HG02642 (cell line): ENCODE measurements at regions not wholly inside any gene's neighbourhood (a gene's known extent, or its start where the extent isn't known, plus 50 kb on each side); places are given as distances from the start of the nearest gene placed in this dataset.
"Not testable (repeated sequence)": the region's sequence is repeated elsewhere in the genome, so short reads cannot be mapped to it uniquely, and the experiment has no call there.

Experiments used
- ATAC-seq: cut with Tn5 transposase; IDR thresholded peaks from one replicate; pipeline ENCODE4 v1.9.1; 2021; ENCODE audit warnings: mild to moderate bottlenecking; ENCODE audit not compliant: unreplicated experiment, poor library complexity

DNA sequence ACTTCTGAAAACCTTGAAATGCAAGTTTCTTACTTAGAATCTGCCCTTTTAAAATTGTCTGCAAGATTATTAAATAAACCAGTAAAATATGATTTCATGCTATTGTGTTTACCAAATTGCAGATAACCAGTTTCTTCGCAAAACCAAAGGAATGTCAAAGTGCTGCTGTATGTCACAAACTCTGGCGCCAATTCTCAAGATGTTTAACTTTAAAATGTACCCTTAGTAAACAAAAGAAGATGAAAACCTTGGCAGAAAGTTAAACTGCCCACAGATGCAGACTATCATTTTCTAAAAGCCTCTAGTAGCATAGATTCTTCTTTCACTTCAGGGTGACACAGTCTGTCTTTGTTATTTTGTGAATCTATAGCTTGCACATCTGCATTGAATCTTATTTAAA is 189.2 kb downstream of the SLITRK6 start:
- ATAC-seq, result no peak

DNA sequence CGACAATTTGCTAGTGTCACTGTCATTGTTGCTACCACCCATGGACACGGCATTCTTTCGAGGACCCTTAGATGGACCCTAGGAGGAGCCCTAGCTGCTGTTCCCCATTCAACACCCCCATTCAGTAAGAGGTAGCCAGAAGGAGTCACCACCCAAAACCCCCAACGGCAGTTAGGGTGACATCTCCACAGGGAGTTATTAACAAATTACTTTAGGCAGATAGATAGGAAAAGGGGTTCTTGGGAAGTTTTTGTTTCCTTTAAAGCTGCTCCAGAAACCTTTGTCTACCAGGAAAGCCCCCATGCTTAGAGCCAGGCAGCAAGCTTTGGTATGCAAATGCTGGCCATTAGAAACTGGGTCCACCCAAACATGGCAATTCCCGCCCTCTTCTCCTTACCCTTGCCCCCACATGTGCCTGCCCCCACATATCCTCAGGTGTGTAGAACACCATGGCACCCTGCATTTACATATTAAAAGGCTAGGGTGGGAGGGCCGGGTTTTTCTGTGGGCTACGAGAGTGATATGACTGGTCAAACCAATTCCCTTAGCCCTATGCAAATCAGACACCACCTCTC is 190.9 kb downstream of the SLITRK6 start:
- ATAC-seq, result no peak

DNA sequence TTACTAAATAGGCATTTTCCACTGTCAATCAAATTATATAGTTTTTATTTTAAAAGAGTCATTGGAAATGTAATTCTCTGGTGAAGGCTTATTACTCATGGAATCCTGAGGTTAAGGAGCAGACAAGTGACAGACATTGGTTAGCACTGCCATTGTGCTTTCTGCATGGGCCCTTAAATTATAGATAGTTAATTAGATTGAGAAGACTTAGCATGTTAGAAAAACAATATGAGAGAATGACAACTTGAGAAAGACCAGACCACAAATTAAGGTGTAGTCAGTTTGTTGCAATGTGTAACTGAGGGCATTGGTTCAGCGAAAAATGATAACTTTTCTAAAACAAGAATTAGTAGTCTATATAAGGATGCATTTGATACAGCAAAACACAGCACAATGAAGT is 195.5 kb downstream of the SLITRK6 start:
- ATAC-seq, result no peak

DNA sequence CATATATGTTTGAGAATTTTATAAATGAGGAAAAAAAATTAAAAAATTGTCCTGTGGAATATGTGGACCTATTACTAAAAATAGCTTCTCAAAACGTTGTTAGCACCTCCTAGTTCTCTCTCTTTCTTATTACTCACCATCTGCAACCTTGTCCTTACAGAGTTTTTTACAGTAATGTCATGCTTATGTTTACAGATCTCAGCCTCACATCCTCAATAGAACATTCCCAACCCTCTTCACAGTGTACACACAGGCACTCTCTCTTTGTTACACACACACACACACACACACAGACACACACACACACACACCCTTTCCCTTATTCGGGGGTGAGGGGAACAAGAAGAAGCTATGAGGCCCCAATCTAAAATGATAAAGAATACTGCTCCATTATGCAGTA is 197.7 kb downstream of the SLITRK6 start:
- ATAC-seq, result no peak

DNA sequence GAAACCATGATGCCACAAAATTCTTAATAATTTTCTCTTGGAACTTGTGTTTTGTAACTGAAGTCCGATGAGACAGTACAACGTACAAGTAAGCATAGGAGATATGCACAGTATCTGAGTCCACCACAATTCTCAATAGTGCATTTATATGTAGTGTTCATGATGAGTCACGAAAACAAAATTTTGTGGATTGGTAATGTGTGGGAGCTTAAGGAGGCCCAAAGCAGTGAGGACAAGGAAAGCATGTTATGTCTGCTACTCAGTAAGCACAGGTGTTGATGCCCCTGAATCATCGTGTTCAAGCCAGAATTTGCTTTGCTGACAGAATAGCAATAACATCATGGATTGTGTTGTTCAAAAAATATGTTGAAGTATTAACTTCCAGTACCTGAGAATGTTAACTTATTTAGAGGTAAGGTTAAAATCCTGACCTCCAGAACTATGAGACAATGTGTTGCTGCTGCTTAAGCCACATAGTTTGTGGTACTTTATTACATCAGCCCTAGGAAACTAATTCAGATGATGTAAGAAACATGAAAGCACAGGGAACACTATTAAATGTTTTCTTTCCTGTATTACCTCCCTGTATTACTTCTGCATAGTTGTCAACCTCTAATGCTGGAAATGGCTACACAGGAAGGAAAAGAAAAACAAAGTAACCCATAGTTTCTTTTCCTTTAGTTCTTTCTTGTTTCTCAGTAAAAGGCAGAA is 201.3 kb downstream of the SLITRK6 start:
- no peak for ATAC-seq

DNA sequence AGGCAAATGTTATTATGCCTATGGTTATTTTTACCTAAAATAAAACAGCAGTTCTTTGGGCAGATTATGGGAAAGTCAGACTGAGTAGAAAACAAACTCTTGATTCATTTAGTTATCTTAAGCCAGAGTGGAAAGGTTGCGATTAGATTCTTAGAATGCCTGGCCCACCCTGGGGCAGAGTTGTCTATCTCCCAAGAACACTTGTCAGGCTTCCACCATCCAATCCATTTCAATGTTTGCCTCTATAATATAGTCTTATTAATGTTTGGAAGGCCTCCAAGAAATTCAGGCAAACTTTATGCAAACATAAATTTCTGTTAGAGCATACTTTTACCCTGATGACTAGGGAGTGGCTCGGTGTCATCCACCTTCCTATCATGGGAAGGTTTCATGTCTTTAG is 207.0 kb downstream of the SLITRK6 start:
- ATAC-seq, result no peak

DNA sequence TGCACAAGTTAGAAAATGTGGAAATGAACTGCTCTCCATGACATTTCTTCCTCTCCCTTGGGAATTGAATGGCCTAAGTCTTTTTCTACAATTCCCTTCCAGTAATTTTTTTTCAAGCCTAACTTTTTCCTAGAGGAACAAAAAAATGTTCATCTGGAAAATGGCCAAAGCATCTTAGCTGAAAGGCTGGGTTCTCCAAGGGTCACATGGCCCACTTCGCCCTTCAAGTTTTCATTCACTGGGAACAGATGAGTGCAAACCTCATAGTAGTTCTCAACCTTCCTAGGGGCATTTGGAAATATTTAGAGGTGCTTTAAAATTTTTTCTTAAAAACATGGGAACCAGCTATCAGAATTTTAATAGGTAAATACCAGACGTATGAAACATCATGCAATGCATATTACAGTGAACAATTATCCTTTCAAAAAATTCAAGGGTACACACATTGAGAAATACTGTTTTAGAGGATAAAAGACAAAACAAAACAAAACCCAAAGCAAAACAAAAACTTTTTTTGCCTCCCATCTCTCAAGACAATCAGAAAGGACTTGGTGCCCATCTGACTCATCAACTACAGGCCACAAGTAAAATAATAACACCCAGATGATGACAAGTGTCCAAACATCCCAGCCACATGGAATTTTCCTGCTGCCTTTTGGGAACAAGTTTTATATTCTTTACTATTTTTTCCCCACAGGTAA is 208.8 kb downstream of the SLITRK6 start:
- no peak for ATAC-seq

DNA sequence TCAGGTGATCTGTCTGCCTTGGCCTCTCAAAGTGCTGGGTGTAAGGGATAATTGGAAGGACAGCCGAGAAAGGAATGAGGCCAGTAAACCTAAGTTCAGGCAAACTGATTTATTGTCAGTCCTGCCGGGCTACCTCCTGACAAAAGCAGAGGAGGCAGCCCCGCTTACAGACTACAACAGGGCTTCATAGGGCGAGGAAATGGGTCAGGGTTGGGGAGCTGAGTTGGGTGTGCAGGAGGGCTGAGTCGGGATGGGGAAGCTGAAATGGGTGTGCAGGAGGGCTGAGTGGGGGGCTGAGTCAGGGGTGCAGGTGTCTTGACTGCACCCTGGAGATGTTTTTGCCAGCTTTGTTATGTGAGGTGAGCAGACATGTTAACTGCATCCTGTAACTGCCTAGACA is 210.2 kb downstream of the SLITRK6 start:
- no peak for ATAC-seq

DNA sequence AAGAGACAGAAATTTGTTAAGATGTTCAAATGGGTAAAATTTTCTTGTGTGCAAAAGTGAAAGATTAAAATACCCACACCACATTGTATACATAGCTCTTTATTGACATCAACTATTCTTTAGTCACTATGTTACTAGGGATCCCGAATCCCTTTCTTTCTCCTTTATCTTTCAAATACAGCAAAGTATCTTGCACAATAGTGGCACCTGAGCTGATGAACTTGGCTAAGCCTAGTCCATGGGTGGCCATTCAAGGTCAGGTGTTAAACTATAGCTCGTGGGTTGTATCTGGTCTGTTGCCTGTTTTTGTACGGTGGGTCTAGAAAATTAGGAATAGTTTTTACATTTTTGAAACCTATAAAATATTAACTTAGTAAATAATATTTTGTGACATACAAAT is 210.9 kb downstream of the SLITRK6 start:
- no peak for ATAC-seq

DNA sequence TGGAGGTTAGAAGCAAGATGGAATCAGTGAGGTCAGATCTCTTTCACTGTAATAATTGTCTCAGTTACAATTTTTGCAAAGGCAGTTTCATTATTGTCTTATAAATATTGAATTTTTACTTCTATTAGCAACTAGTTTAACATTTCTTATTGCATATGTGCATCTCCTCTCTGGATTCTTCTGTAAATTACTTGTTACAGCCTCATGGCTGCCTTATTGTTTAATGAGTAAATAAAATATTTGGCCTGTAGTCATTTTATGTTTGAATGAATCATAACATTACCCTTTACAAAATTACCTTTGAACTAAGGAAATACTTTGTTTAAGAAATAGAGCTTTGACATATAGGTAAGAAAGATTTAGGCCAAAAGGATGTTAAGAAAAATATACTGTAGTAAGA is 212.4 kb downstream of the SLITRK6 start:
- ATAC-seq, result no peak

DNA sequence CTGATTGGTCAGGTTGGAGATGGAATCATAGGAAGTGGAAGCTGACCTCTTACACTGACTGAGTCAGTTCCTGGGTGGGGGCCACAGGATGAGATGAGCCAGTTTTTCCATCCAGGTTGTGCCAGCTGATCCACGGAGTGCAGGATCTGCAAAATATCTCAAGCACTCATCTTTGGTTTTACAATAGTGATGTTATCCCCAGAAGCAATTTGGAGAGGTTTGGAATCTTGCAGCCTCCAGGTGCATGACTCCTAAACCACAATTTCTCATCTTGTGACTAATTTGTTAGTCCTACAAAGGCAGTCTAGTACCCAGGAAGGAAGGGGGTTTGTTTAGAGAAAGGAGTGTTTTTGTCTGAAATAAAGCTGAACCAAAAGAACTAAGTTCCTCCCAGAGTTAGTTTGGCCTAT is 212.8 kb downstream of the SLITRK6 start:
- ATAC-seq, result no peak

DNA sequence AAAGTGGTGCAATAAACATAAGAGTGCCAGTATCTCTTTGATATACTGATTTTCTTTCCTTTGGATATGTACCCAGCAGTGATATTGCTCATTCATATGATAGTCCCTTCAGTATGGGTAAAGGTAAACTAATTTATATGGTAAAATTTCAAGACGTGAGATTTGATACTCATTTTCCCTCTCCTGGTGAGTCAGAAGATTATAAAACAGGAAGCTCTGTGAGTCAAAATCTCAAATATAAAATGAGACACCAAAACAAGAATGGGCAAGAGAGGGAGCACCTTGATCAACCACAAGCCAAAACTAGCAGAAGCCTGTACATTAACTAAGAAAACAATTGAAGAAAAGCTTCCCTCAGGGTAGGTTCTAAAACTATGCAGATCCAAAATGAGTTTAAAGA is 216.3 kb downstream of the SLITRK6 start:
- ATAC-seq, result no peak

DNA sequence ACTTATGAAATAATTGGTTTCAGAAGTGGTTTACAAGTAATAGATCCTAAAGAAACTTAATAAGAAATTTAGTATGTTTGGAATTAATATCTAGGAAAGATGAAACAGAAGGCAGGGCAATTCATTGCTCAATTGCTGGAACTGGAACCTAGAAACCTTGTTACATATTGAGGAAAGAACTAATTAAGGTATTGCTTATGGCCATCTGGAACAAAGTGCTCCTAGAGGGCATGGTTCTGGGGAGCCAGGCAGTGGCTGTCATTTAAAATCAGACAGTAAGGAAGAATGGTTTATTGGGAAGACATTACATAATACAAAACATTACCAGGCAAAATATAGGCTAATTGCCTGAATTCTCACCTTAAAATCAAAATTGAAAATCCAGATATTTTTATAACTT is 224.1 kb downstream of the SLITRK6 start:
- ATAC-seq, result no peak

DNA sequence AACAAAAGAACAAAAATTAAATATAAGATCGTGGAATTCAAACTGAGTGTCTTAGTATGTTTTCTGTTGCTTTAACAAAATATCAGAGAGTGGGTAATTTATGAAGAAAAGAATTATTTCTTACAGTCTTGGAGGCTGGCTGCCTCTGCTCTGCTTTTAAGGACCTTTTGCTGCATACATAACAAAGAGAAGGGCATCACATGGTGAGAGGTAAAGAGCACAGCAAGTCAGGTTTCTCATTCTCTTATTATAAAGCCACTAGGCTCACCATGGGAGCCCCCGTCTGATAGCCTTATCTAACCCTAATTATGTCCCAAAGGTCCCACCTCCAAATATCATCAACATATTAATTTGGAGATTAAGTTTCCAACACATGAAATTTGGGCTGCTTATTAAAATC is 231.3 kb downstream of the SLITRK6 start:
- no peak for ATAC-seq

DNA sequence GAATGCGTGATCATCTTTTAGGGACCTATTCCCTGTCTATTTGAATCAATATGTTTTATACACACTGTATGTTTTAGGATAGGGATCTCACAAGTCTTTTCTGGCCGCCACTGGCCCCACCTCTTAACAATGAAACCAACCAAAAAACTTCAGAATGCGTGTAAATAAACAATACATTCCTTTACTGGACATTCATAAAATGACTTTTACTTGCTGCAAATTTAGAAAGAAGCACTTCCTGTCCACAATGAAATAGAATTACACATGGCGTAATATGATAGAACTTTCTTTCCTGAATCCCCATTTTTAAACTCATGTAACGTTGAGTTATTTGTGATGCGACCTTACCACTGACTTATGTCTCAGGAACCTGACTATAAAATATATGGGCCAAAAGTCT is 233.6 kb downstream of the SLITRK6 start:
- ATAC-seq, result no peak

DNA sequence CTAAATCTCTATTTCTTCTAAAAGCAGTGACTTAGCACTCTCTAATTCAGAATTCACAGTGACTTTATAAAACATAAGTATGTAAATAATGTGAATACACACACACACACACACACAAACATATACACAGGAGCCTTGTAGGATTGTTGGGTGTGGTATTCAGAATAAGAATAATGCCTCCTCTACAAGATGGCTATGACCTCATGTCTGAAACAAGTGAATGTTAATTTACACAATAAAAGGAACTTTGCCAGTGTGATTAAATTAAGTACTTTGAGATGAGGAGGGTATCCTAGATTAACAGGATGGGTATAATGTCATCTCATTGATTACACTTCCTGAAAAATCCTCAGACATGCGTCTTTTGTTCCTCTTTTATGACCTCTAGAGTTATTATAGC is 234.6 kb downstream of the SLITRK6 start:
- ATAC-seq, result no peak

DNA sequence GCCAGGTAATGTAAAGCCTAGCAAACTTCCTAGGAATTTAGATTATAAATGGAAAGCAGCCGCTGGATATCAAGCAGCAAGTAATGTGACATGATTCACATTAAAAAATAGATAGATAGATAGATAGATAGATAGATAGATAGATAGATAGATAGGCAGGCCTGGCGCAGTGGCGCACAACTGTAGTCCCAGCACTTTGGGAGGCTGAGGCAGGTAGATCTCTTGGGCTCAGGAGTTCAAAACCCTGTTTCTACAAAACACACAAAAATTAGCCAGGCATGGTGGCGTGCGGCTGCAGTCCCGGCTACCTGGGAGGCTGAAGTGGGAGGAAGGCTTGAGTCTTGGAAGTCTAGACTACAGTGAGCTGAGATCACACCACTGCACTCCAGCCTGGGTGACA is 236.9 kb downstream of the SLITRK6 start:
- no peak for ATAC-seq

DNA sequence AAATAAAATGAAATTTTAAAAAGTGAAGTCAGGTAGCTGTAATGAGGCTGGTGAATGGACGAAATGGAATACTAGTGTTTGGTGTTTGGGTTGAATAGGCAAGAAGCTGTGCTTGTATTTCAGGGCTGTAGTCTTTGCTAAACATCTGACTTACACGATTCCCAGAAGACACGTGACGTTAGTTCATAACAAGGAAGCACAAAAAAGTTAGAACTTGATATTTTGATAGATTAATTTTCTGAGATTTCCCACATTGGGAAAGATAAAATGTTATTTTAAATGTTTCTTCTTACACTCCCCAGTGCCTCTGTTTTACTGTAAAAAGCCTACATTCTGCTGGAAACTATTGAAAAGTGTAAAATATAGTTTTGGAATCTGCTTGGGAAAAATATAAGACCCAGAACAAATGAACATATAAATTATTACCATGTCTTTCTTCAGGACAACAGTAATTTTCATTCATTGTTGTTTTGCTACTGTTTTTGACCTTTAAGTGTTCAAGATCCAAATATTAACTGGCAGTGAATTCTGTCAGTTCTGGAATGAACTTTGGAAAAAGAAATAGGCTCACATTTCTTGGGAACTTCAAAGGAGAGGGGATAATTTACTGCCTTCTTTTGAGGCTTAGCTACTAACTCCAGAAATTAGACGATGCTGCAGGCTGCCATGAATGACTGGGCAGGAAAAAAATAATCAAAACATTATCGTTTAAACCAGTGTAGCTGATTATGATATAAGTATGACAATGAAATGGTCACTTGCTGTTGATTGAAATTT is 241.3 kb downstream of the SLITRK6 start:
- no peak for ATAC-seq

DNA sequence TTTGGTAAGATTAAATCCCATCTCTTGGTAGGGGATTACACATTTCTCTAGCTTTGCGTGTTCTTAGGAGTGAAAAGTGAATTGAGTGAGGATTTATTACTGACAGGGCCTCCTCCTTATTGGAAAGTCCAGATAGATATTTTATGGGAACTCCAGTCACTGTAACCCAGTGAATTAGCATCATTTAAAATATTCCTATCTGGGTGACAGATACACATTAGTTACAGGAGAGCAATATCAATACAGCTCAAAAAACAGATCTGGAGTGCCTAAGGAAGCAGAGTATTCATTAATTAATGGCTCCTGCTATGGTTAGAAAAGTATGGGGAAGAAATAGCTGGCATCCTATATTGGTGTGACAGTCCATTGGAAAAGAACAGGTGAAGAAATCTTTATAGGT is 248.2 kb downstream of the SLITRK6 start:
- ATAC-seq, result no peak

DNA sequence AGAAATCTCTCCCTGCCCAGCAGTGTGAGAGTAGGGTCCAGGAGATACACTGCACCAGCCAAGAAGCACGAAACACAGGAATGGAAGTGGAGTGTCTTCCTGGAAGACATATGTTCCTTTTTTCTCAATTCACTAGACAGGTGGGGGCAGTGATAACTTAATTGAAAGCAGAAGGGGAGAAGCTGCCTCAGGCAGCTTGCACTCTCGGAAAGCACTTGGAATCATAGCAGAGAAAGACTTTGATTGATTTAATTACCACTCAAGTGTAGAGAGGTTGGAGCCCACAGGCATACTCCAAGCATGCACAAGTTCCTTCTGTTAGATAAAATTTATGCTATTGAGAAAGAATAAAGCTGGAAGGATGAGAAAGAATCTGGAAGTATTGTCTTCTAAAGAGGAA is 249.4 kb downstream of the SLITRK6 start:
- ATAC-seq, result no peak

DNA sequence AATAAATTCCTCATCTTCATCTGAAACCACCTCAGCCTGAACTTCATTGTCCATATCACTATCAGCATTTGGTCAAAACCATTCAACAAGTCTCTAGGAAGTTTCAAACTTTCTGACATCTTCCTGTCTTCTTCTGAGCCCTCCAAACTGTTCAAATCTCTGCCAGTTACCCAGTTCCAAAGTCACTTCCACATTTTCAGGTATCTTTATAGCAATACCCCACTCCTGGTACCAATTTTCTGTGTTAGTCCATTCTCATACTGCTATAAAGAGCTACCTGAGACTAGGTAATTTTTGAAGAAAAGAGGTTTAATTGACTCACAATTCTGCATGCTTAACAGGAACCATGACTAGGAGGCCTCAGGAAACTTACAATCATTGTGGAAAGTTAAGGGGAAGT is 250.4 kb downstream of the SLITRK6 start:
- not testable (repeated sequence) for ATAC-seq
